SU-DHL-6 (cell line): ENCODE measurements at regions not wholly inside any gene's neighbourhood (a gene's known extent, or its start where the extent isn't known, plus 50 kb on each side); places are given as distances from the start of the nearest gene placed in this dataset.

ENCODE experiments used
- CTCF ChIP-seq: fragments of 200-600 bp; sonication (generic); IDR thresholded peaks from one replicate; pipeline ENCODE4 v1.5.1; 2017; ENCODE audit warnings: antibody characterized with exemption, mild to moderate bottlenecking, low read length, moderate library complexity; ENCODE audit not compliant: insufficient read depth, poor library complexity, severe bottlenecking
- EZH2phosphoT487 ChIP-seq: fragments of 200-600 bp; sonication (generic), shearing (Covaris generic); conservative IDR thresholded peaks from 2 replicates; pipeline ENCODE4 v1.6.1; 2018; ENCODE audit warnings: mild to moderate bottlenecking, antibody characterized with exemption, low read length, moderate library complexity, mixed read lengths

GRCh38 chr15:62912808-62913207 lies 129.7 kb upstream of the TPM1 start:
- TF ChIP-seq CTCF (no peak), EZH2phosphoT487 (no peak)
